ENCODE measurements at regions not wholly inside any gene's neighbourhood (a gene's known extent, or its start where the extent isn't known, plus 50 kb on each side); places are given as distances from the start of the nearest gene placed in this dataset.

DNA sequence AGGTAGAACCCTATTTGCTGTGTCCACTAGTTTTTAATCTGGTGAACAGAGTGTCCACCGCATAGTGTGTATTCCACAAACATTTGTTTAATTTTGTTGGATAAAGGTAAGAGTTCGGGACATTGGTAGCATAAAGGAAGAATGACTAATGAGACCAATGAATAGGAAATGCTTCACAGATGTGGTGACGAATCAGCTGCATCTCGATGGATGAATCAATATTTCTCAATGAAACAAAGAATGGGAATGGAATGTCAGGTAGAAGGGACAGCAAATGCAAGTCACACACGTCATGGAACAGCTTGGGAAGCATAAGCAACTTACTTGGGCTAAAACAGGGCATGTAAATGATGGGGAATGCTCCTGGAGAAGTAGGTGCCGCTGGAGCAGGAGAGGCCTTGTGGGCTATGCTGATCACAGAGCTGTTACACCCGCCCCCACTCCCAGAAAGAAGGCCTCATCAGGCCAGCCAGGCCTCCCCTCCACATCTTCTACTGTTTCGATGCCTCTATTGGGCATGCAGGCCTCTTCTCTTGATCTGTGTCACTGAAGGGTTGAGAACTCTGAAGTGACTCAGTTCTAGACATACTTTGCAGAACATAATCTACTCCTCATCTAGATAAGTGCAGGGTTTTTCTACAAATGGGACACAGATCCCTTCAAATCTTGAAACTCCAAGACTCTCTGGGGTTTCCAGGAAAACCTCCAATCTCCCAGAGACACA is 120.0 kb upstream of the GADL1 start:
- TF ChIP-seq, protein P1, sequence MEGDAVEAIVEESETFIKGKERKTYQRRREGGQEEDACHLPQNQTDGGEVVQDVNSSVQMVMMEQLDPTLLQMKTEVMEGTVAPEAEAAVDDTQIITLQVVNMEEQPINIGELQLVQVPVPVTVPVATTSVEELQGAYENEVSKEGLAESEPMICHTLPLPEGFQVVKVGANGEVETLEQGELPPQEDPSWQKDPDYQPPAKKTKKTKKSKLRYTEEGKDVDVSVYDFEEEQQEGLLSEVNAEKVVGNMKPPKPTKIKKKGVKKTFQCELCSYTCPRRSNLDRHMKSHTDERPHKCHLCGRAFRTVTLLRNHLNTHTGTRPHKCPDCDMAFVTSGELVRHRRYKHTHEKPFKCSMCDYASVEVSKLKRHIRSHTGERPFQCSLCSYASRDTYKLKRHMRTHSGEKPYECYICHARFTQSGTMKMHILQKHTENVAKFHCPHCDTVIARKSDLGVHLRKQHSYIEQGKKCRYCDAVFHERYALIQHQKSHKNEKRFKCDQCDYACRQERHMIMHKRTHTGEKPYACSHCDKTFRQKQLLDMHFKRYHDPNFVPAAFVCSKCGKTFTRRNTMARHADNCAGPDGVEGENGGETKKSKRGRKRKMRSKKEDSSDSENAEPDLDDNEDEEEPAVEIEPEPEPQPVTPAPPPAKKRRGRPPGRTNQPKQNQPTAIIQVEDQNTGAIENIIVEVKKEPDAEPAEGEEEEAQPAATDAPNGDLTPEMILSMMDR (IDR thresholded peaks at IDR 0.05) = no peak
- no peak for TF ChIP-seq POLR2A (IDR thresholded peaks at IDR 0.05)
